Prostate gland (tissue), 2 donors: ENCODE measurements at regions not wholly inside any gene's neighbourhood (a gene's known extent, or its start where the extent isn't known, plus 50 kb on each side); places are given as distances from the start of the nearest gene placed in this dataset.

Experiments
- POLR2A ChIP-seq: fragments of 450-650 bp; IDR thresholded peaks from one replicate; pipeline ENCODE4 v1.6.1; 2016; ENCODE audit warnings: antibody characterized with exemption, mild to moderate bottlenecking
- TF ChIP-seq, protein P1 (sequence below), 4 experiments: fragments of 200-600 bp in 2 of 4; fragments of 450-650 bp in 2 of 4; sonication (generic) in 2 of 4; IDR thresholded peaks; 1 replicate in 3 of 4; 2 replicates in 1 of 4; pipeline ENCODE4 v1.5.1; 2016 to 2019; ENCODE audit warnings: antibody characterized with exemption in 4 of 4, mild to moderate bottlenecking in 2 of 4, moderate library complexity in 2 of 4

DNA sequence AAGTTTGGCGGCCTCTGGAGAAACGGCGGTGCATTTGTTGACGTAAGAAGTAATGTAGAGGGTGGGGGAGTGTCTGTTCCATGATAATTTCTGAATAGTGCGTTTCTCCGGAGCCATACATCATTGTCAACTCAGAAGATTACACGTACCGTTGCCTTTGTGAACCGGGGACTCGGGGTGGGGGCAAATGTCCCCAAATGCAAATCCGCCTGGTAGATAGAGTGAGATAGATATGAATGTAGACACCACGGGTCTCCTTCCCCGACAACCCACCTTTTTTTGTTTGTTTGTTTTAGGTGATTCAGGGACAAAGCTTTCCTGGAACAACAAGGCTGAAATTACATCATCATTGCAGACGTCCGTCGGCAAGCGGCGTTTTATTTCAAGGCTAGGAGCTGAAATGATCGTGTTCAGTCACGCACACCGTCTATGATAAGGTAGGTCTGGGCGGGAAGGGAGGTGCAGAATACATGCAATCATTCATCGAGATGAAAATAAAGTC lies 96.0 kb upstream of the PPP2R3B start:
- TF ChIP-seq, protein P1, sequence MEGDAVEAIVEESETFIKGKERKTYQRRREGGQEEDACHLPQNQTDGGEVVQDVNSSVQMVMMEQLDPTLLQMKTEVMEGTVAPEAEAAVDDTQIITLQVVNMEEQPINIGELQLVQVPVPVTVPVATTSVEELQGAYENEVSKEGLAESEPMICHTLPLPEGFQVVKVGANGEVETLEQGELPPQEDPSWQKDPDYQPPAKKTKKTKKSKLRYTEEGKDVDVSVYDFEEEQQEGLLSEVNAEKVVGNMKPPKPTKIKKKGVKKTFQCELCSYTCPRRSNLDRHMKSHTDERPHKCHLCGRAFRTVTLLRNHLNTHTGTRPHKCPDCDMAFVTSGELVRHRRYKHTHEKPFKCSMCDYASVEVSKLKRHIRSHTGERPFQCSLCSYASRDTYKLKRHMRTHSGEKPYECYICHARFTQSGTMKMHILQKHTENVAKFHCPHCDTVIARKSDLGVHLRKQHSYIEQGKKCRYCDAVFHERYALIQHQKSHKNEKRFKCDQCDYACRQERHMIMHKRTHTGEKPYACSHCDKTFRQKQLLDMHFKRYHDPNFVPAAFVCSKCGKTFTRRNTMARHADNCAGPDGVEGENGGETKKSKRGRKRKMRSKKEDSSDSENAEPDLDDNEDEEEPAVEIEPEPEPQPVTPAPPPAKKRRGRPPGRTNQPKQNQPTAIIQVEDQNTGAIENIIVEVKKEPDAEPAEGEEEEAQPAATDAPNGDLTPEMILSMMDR (IDR thresholded peaks at IDR 0.05), result no peak
- TF ChIP-seq POLR2A, result no peak
